Cardiac fibroblast (primary cell): ENCODE measurements at regions not wholly inside any gene's neighbourhood (a gene's known extent, or its start where the extent isn't known, plus 50 kb on each side); places are given as distances from the start of the nearest gene placed in this dataset.
A peak's percentile ranks its signal among the peaks of the same experiment; 100 is the strongest.
"Not testable (repeated sequence)": the region's sequence is repeated elsewhere in the genome, so short reads cannot be mapped to it uniquely, and the experiment has no call there.

Experiments
- DNase-seq, 2 donors: peaks; one replicate each; pipeline versions ENCODE4 v3.0.0 to v3.0.0-alpha.2; 2010; ENCODE audit warnings: low read depth in 2 of 2
- H3K4me3 ChIP-seq, 2 donors: replicated peaks in 1 of 2; 1 replicate in 1 of 2; 2 replicates in 1 of 2; pipeline ENCODE4 v1.5.1; 2011; ENCODE audit warnings: low read depth in 2 of 2, low read length in 2 of 2, mild to moderate bottlenecking in 2 of 2, moderate library complexity in 1 of 2
- TF ChIP-seq, protein P1 (sequence below): IDR thresholded peaks from one replicate; pipeline ENCODE4 v1.5.1; 2011; ENCODE audit warnings: low read depth, mild to moderate bottlenecking, low read length, inconsistent platforms

DNA sequence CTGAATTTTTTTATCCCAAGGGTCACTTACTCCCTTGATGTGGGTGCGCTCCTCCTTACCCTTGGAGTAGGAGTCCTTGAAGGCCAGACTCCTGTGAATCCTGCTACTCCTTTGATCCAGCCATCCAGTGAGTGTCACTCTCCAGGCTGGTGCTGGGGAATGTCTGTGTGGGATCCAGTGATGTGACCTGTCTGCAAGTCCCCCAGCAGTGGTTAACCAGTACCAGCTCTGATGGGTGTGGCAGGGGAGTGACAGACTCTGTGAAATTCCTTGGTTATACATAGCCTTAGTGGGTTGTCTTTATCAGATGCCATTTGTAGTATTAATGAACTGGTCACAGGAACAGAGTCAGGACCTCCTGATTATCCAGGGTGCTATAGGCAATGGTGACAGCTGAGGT is 409.5 kb upstream of the LMO3 start:
- TF ChIP-seq, protein P1, sequence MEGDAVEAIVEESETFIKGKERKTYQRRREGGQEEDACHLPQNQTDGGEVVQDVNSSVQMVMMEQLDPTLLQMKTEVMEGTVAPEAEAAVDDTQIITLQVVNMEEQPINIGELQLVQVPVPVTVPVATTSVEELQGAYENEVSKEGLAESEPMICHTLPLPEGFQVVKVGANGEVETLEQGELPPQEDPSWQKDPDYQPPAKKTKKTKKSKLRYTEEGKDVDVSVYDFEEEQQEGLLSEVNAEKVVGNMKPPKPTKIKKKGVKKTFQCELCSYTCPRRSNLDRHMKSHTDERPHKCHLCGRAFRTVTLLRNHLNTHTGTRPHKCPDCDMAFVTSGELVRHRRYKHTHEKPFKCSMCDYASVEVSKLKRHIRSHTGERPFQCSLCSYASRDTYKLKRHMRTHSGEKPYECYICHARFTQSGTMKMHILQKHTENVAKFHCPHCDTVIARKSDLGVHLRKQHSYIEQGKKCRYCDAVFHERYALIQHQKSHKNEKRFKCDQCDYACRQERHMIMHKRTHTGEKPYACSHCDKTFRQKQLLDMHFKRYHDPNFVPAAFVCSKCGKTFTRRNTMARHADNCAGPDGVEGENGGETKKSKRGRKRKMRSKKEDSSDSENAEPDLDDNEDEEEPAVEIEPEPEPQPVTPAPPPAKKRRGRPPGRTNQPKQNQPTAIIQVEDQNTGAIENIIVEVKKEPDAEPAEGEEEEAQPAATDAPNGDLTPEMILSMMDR = no peak
- H3K4me3 ChIP-seq = no peak overlapping the region
- DNase-seq = no peak

DNA sequence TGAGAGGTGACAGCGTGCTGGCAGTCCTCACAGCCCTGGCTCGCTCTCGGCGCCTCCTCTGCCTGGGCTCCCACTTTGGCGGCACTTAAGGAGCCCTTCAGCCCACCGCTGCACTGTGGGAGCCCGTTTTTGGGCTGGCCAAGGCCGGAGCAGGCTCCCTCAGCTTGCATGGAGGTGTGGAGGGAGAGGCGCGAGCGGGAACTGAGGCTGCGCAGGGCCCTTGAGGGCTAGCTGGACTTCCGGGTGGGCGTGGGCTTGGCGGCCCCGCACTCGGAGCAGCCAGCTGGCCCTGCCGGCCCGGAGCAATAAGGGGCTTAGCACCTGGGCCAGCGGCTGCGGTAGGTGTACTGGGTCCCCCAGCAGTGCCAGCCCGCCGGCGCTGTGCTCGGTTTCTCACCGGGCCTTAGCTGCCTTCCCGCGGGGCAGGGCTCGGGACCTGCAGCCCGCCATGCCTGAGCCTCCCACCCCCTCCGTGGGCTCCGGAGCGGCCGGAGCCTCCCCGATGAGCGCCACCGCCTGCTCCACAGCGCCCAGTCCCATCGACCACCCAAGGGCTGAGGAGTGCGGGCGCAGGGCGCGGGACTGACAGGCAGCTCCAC is 401.6 kb upstream of the LMO3 start:
- not testable (repeated sequence) for H3K4me3 ChIP-seq, DNase-seq

DNA sequence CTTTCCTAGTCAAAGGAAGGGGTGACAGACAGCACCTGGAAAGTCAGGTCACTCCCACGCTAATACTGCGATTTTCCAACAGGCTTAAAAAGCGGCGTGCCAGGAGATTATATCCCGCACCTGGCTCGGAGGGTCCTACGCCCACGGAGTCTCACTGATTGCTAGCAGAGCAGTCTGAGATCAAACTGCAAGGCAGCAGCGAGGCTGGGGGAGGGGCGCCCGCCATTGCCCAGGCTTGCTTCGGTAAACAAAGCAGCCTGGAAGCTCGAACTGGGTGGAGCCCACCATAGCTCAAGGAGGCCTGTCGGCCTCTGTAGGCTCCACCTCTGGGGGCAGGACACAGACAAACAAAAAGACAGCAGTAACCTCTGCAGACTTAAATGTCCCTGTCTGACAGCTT is 392.6 kb upstream of the LMO3 start:
- DNase-seq = not testable (repeated sequence)

DNA sequence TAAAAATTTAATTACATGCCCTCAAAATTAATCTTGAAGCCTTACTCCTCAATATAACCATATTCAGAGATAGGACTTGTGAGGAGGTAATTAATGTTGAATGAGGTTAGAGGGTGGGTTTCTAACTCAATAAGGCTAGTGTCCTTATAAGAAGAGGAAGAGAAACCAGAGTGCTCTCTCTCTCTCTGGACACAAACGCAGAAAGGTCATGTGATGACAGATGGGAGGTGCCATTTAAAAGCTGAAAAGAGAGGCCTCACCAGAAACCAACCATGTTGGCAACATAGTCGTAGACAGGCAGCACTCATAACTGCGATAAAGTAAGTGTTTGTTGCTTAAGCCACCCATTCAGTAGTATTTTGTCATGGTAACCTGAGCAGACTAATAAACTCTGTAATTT is 378.5 kb upstream of the LMO3 start:
- TF ChIP-seq, protein P1 = no peak
- DNase-seq = no peak
- no peak overlapping the region for H3K4me3 ChIP-seq

More for the DNA sequence above, 392.6 kb upstream of the LMO3 start:
- H3K4me3 ChIP-seq = not testable (repeated sequence)

DNA sequence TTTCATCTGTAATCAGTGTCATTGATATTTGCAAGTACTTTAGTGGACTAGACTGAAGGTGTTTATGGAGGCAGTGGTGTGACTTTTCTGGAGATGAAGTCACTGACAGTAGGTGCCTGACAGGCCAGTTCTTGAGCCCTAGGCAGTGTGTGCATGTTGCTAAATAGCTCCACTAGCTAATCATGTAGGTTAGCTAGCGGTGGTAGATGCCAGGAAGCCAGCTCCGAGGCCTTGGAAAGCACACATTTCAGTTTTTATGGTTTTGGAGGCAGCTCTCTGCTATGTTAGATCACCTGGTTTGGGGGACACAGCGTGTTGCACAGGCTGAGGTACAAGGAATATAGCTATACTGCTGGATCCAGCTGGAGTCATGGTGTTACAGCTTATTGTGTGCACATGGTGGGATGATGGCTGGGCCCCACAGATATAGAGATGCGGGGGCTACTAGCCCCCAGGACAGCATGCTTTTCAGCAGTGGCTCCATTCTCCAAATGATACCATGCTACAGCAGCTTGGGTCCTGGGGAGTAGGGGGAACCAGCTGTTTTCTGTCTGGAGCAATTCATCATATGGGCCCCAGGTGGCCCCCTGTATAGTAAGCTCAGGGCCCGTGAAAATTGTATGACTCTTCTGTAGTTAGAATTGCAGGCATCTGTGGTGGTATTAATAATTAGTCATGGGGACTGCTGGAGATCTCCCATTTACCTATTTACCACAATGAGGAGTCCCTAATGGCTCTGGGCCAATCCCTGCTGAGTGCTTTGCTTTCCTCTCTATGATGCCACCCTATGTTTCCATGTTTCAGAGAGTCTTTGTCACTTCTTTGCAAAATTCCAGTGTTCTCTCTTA is 367.2 kb upstream of the LMO3 start:
- DNase-seq = no peak
- H3K4me3 ChIP-seq = no peak overlapping the region
- TF ChIP-seq, protein P1 = no peak

DNA sequence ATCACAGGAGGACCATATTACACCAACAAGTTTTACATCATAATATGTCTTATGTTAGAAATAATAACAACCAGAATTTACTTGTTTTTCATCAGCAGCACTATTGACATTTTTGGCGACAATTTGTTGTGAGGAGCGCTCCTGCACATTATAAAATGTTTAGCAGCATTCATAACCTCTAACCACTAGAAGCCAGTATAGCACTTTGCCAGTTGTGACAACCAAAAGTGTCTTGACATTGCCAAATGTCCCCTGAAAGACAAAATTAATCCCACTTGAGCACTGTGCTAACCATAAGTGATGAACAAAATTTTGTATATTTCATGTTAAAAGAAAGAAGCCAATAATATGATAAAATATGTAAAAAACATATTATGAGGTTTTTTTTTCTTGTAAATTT is 356.9 kb upstream of the LMO3 start:
- no peak overlapping the region for H3K4me3 ChIP-seq
- TF ChIP-seq, protein P1 = no peak
- no peak for DNase-seq

DNA sequence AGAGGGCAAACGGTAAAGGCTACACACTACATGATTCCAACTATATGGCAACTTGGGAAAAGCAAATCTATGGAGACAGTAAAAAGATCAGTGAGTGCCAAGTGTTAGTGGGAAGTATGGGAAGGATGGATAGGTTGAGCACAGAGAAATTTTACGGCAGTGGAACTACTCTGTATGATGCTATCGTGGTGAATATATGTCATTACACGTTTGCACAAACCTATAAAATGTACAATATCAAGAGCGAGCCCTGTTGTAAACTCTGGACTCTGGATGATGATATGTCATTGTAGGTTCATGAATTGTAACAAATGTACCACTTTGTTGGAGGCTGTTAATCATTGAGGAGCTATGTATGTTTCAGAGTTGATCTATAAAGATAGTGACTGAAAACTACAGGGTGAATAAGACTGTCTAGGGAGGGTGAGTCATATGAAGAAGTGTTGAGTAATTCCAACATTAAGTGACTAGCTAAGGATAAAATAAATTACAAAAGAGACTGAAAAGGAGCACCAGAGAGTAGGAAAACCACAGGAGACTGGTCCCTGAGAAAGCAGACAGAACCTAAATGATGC is 349.2 kb upstream of the LMO3 start:
- TF ChIP-seq, protein P1 = no peak
- no peak overlapping the region for H3K4me3 ChIP-seq
- peak in 1 of 2 donors; percentile 32 for DNase-seq
